ENCODE measurements at regions not wholly inside any gene's neighbourhood (a gene's known extent, or its start where the extent isn't known, plus 50 kb on each side); places are given as distances from the start of the nearest gene placed in this dataset.

- Histone ChIP-seq H3K4me3 (ENCODE audit: low read depth in 2 of 2, low read length in 1 of 2) (no peak overlapping the region; a peak in 1 of 4 replicates), H3K27me3 (ENCODE audit: insufficient read depth) (no peaks in the 10 kb centered on the region), H3F3A (replicated peaks; ENCODE audit: insufficient read depth) (no peaks in the 10 kb centered on the region), H3K36me3 (replicated peaks in 1 of 2; ENCODE audit: control insufficient read depth in 1 of 2, insufficient read depth in 2 of 2, low read length in 1 of 2) (no peaks in the 10 kb centered on the region), H3K4me1 (ENCODE audit: control insufficient read depth in 1 of 2, insufficient read depth in 2 of 2, low read depth in 1 of 2, low read length in 1 of 2) (peaks cover 0 to 3% of the 10 kb centered on the region in 2 experiments; a peak in 2 of 4 replicates), H3K27ac (ENCODE audit: low read depth in 2 of 2, low read length in 1 of 2) (no peak overlapping the region), H3K9me2 (no peaks in the 10 kb centered on the region), H3K4me2 (no peak overlapping the region), H2AFZ (ENCODE audit: low read depth) (no peak overlapping the region), H3K9ac (no peak overlapping the region), H4K20me1 (ENCODE audit: insufficient read depth) (no peaks in the 10 kb centered on the region), H3K9me3 (no peaks in the 10 kb centered on the region), H3K79me2 (ENCODE audit: insufficient read depth) (no peaks in the 10 kb centered on the region)
- CTCF ChIA-PET = interaction anchor here (1.1 to 2.6 kb wide), 2 partner anchors 247 to 560 kb away, joined by 3 to 11 read pairs; no protein-coding TSS in a partner anchor
- TF ChIP-seq, protein P1, sequence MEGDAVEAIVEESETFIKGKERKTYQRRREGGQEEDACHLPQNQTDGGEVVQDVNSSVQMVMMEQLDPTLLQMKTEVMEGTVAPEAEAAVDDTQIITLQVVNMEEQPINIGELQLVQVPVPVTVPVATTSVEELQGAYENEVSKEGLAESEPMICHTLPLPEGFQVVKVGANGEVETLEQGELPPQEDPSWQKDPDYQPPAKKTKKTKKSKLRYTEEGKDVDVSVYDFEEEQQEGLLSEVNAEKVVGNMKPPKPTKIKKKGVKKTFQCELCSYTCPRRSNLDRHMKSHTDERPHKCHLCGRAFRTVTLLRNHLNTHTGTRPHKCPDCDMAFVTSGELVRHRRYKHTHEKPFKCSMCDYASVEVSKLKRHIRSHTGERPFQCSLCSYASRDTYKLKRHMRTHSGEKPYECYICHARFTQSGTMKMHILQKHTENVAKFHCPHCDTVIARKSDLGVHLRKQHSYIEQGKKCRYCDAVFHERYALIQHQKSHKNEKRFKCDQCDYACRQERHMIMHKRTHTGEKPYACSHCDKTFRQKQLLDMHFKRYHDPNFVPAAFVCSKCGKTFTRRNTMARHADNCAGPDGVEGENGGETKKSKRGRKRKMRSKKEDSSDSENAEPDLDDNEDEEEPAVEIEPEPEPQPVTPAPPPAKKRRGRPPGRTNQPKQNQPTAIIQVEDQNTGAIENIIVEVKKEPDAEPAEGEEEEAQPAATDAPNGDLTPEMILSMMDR (IDR thresholded peaks at IDR 0.05) = peak; percentile 33
- TF ChIP-seq RAD21 (IDR thresholded peaks at IDR 0.05; ENCODE audit: low read length) (peak; percentile 35), FOXM1 (IDR thresholded peaks at IDR 0.05; ENCODE audit: low read depth) (no peak)
- WGBS (ENCODE audit: low lambda C conversion rate) = 76% methylated on average over 10 of the region's 10 CpGs
- DNase-seq = no peak
- POLR2A ChIA-PET = no interaction called here
Observed at GRCh38 chr6:104527761-104528415, 331.8 kb downstream of the HACE1 start.

GRCh38 chr6:104527311-104527710 lies 332.4 kb downstream of the HACE1 start:
- no peaks in the 10 kb centered on the region for H3K36me3 ChIP-seq (replicated peaks in 1 of 2; ENCODE audit: control insufficient read depth in 1 of 2, insufficient read depth in 2 of 2, low read length in 1 of 2)
- TF ChIP-seq TAF1 (IDR thresholded peaks at IDR 0.05; ENCODE audit: borderline replicate concordance, low read depth, low read length) (no peak), FOSL2 (IDR thresholded peaks at IDR 0.05; ENCODE audit: borderline replicate concordance, low read depth) (no peak)
- H4K20me1 ChIP-seq (ENCODE audit: insufficient read depth) = no peaks in the 10 kb centered on the region
- ChIA-PET CTCF (interaction anchor here (1.1 to 2.6 kb wide), 4 partner anchors 9 to 561 kb away, joined by 3 to 29 read pairs (median 14); no protein-coding TSS in a partner anchor), POLR2A (no interaction called here)
- H3K79me2 ChIP-seq (ENCODE audit: insufficient read depth) = no peaks in the 10 kb centered on the region
- H3K9me2 ChIP-seq = no peaks in the 10 kb centered on the region
- 89% methylated on average over 7 of the region's 7 CpGs for WGBS (ENCODE audit: low lambda C conversion rate)
- no peaks in the 10 kb centered on the region for H3K27me3 ChIP-seq (ENCODE audit: insufficient read depth)
- no peak overlapping the region for H3K4me3 ChIP-seq (ENCODE audit: low read depth in 2 of 2, low read length in 1 of 2)
- no peaks in the 10 kb centered on the region for H3K9me3 ChIP-seq
- no peaks in the 10 kb centered on the region for H3F3A ChIP-seq (replicated peaks; ENCODE audit: insufficient read depth)
- DNase-seq = no peak
- H3K4me2 ChIP-seq = no peak overlapping the region
- H2AFZ ChIP-seq (ENCODE audit: low read depth) = no peak overlapping the region
- no peak overlapping the region for H3K27ac ChIP-seq (ENCODE audit: low read depth in 2 of 2, low read length in 1 of 2)
- H3K9ac ChIP-seq = no peak overlapping the region
- H3K4me1 ChIP-seq (ENCODE audit: control insufficient read depth in 1 of 2, insufficient read depth in 2 of 2, low read depth in 1 of 2, low read length in 1 of 2) = peaks cover 0 to 3% of the 10 kb centered on the region in 2 experiments; a peak in 2 of 4 replicates

GRCh38 chr6:104526376-104526775 lies 333.3 kb downstream of the HACE1 start:
- H3K9me2 ChIP-seq = no peaks in the 10 kb centered on the region
- peaks cover 0 to 3% of the 10 kb centered on the region in 2 experiments; a peak in 2 of 4 replicates for H3K4me1 ChIP-seq (ENCODE audit: control insufficient read depth in 1 of 2, insufficient read depth in 2 of 2, low read depth in 1 of 2, low read length in 1 of 2)
- POLR2A ChIA-PET = no interaction called here
- DNase-seq = no peak
- H2AFZ ChIP-seq (ENCODE audit: low read depth) = no peak overlapping the region
- no peaks in the 10 kb centered on the region for H3F3A ChIP-seq (replicated peaks; ENCODE audit: insufficient read depth)
- CTCF ChIA-PET = interaction anchor here (0.6 to 2.8 kb wide), 22 partner anchors 9 to 1366 kb away, joined by 3 to 29 read pairs (median 4); no protein-coding TSS in a partner anchor
- 52% methylated on average over 6 of the region's 6 CpGs for WGBS (ENCODE audit: low lambda C conversion rate)
- no peaks in the 10 kb centered on the region for H3K79me2 ChIP-seq (ENCODE audit: insufficient read depth)
- no peak overlapping the region for H3K4me3 ChIP-seq (ENCODE audit: low read depth in 2 of 2, low read length in 1 of 2)
- H3K27me3 ChIP-seq (ENCODE audit: insufficient read depth) = no peaks in the 10 kb centered on the region
- no peak overlapping the region for H3K27ac ChIP-seq (ENCODE audit: low read depth in 2 of 2, low read length in 1 of 2)
- H3K36me3 ChIP-seq (replicated peaks in 1 of 2; ENCODE audit: control insufficient read depth in 1 of 2, insufficient read depth in 2 of 2, low read length in 1 of 2) = no peaks in the 10 kb centered on the region
- H3K9me3 ChIP-seq = no peaks in the 10 kb centered on the region
- no peak overlapping the region for H3K9ac ChIP-seq
- no peak overlapping the region for H3K4me2 ChIP-seq
- no peaks in the 10 kb centered on the region for H4K20me1 ChIP-seq (ENCODE audit: insufficient read depth)
- TF ChIP-seq YY1 (IDR thresholded peaks at IDR 0.05; ENCODE audit: low read depth) (no peak), MXI1 (IDR thresholded peaks at IDR 0.05; ENCODE audit: low read depth, low read length) (no peak), MAX (IDR thresholded peaks at IDR 0.05; ENCODE audit: low read depth) (no peak), REST (IDR thresholded peaks at IDR 0.05; ENCODE audit: low read depth, low read length) (no peak), SMC3 (IDR thresholded peaks at IDR 0.05; ENCODE audit: low read depth, low read length) (no peak), RFX5 (IDR thresholded peaks at IDR 0.05; ENCODE audit: low read length) (no peak)
- TF ChIP-seq, protein P2, sequence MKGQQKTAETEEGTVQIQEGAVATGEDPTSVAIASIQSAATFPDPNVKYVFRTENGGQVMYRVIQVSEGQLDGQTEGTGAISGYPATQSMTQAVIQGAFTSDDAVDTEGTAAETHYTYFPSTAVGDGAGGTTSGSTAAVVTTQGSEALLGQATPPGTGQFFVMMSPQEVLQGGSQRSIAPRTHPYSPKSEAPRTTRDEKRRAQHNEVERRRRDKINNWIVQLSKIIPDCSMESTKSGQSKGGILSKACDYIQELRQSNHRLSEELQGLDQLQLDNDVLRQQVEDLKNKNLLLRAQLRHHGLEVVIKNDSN (IDR thresholded peaks at IDR 0.05; ENCODE audit: borderline replicate concordance, low read depth) = no peak
- TF ChIP-seq, protein P3, sequence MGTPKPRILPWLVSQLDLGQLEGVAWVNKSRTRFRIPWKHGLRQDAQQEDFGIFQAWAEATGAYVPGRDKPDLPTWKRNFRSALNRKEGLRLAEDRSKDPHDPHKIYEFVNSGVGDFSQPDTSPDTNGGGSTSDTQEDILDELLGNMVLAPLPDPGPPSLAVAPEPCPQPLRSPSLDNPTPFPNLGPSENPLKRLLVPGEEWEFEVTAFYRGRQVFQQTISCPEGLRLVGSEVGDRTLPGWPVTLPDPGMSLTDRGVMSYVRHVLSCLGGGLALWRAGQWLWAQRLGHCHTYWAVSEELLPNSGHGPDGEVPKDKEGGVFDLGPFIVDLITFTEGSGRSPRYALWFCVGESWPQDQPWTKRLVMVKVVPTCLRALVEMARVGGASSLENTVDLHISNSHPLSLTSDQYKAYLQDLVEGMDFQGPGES (IDR thresholded peaks at IDR 0.05; ENCODE audit: low read depth, low read length) = no peak
